SK-N-MC (cell line): ENCODE measurements at regions not wholly inside any gene's neighbourhood (a gene's known extent, or its start where the extent isn't known, plus 50 kb on each side); places are given as distances from the start of the nearest gene placed in this dataset.

Experiments used
- EZH2 ChIP-seq: fragments of 200-600 bp; sonication (generic); IDR thresholded peaks from one replicate; pipeline ENCODE4 v1.6.1; 2017; ENCODE audit warnings: antibody characterized with exemption
- FOXP2 ChIP-seq: optimal IDR thresholded peaks from 2 replicates; pipeline ENCODE3; 2011; ENCODE audit warnings: mild to moderate bottlenecking, moderate library complexity; ENCODE audit not compliant: insufficient read depth; ENCODE audit errors: extremely low read length, control extremely low read depth

DNA sequence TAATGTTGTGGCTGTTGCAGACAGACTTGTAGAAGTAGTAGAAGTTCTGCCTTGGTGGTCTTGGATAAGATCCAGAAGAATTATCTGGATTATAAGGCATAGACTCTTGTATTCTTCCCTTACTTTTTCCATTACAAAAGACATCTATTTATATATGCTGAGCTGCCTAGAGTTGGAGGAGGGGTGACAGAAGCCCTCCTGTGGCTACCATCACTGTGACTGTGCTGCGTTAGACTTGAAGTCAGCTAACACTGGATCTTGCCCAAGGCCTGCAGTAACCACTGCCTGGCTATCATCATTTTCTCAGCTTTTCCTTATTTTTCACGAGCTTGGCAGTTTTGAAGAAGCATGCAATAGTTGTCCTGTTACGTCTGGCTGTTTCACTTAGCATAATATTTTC lies 684.8 kb upstream of the BCHE start:
- TF ChIP-seq EZH2 (no peak), FOXP2 (no peak)
